ENCODE measurements at regions not wholly inside any gene's neighbourhood (a gene's known extent, or its start where the extent isn't known, plus 50 kb on each side); places are given as distances from the start of the nearest gene placed in this dataset.
A peak's percentile ranks its signal among the peaks of the same experiment; 100 is the strongest.

GRCh38 chr3:22257252-22257651 lies 506.2 kb upstream of the ZNF385D start:
- DNase-seq (ENCODE audit: low read depth, low spot score) = no peak
- H3K4me3 ChIP-seq (ENCODE audit: low read length) = no peak overlapping the region

GRCh38 chr3:22262386-22262785 lies 511.4 kb upstream of the ZNF385D start:
- H3K4me3 ChIP-seq (ENCODE audit: low read length) = no peak overlapping the region
- DNase-seq (ENCODE audit: low read depth, low spot score) = no peak

- no peak for DNase-seq (ENCODE audit: low read depth, low spot score)
- no peak overlapping the region for H3K4me3 ChIP-seq (ENCODE audit: low read length)
These were observed 512.0 kb upstream of the ZNF385D start for GRCh38 chr3:22263042-22263441.

GRCh38 chr3:22265403-22265802 lies 514.4 kb upstream of the ZNF385D start:
- no peak for DNase-seq (ENCODE audit: low read depth, low spot score)
- H3K4me3 ChIP-seq (ENCODE audit: low read length) = no peak overlapping the region

GRCh38 chr3:22269831-22270230 lies 518.8 kb upstream of the ZNF385D start:
- no peak for DNase-seq (ENCODE audit: low read depth, low spot score)

GRCh38 chr3:22276351-22276750 lies 525.3 kb upstream of the ZNF385D start:
- DNase-seq (ENCODE audit: low read depth, low spot score) = no peak

More at GRCh38 chr3:22269831-22270230, 518.8 kb upstream of the ZNF385D start:
- H3K4me3 ChIP-seq (ENCODE audit: low read length) = no peak overlapping the region

GRCh38 chr3:22284559-22284958 lies 533.5 kb upstream of the ZNF385D start:
- DNase-seq (ENCODE audit: low read depth, low spot score) = no peak
- H3K4me3 ChIP-seq (ENCODE audit: low read length) = no peak overlapping the region

More at GRCh38 chr3:22276351-22276750, 525.3 kb upstream of the ZNF385D start:
- no peak overlapping the region for H3K4me3 ChIP-seq (ENCODE audit: low read length)

- no peak overlapping the region for H3K4me3 ChIP-seq (ENCODE audit: low read length)
- no peak for DNase-seq (ENCODE audit: low read depth, low spot score)
These were observed 537.7 kb upstream of the ZNF385D start for GRCh38 chr3:22288756-22289155.

- no peak for DNase-seq (ENCODE audit: low read depth, low spot score)
- H3K4me3 ChIP-seq (ENCODE audit: low read length) = no peak overlapping the region
These were observed 541.7 kb upstream of the ZNF385D start for GRCh38 chr3:22292681-22293080.

- DNase-seq (ENCODE audit: low read depth, low spot score) = no peak
These were observed 545.6 kb upstream of the ZNF385D start for GRCh38 chr3:22296601-22297000.

GRCh38 chr3:22297436-22297835 lies 546.4 kb upstream of the ZNF385D start:
- no peak for DNase-seq (ENCODE audit: low read depth, low spot score)

More at GRCh38 chr3:22296601-22297000, 545.6 kb upstream of the ZNF385D start:
- H3K4me3 ChIP-seq (ENCODE audit: low read length) = no peak overlapping the region

GRCh38 chr3:22306454-22306853 lies 555.4 kb upstream of the ZNF385D start:
- no peak for DNase-seq (ENCODE audit: low read depth, low spot score)
- H3K4me3 ChIP-seq (ENCODE audit: low read length) = no peak overlapping the region

More at GRCh38 chr3:22297436-22297835, 546.4 kb upstream of the ZNF385D start:
- no peak overlapping the region for H3K4me3 ChIP-seq (ENCODE audit: low read length)

- no peak for DNase-seq (ENCODE audit: low read depth, low spot score)
These were observed 557.9 kb upstream of the ZNF385D start for GRCh38 chr3:22308871-22309270.

GRCh38 chr3:22315925-22316324 lies 564.9 kb upstream of the ZNF385D start:
- H3K4me3 ChIP-seq (ENCODE audit: low read length) = no peak overlapping the region
- DNase-seq (ENCODE audit: low read depth, low spot score) = no peak

More at GRCh38 chr3:22308871-22309270, 557.9 kb upstream of the ZNF385D start:
- no peak overlapping the region for H3K4me3 ChIP-seq (ENCODE audit: low read length)

- DNase-seq (ENCODE audit: low read depth, low spot score) = no peak
- H3K4me3 ChIP-seq (ENCODE audit: low read length) = no peak overlapping the region
These were observed 567.3 kb upstream of the ZNF385D start for GRCh38 chr3:22318325-22318724.

GRCh38 chr3:22319446-22319845 lies 568.4 kb upstream of the ZNF385D start:
- no peak overlapping the region for H3K4me3 ChIP-seq (ENCODE audit: low read length)
- no peak for DNase-seq (ENCODE audit: low read depth, low spot score)

- no peak for DNase-seq (ENCODE audit: low read depth, low spot score)
- H3K4me3 ChIP-seq (ENCODE audit: low read length) = no peak overlapping the region
These were observed 571.9 kb upstream of the ZNF385D start for GRCh38 chr3:22322861-22323260.

- no peak for DNase-seq (ENCODE audit: low read depth, low spot score)
- no peak overlapping the region for H3K4me3 ChIP-seq (ENCODE audit: low read length)
These were observed 575.3 kb upstream of the ZNF385D start for GRCh38 chr3:22326305-22326704.

GRCh38 chr3:22334996-22335395 lies 584.0 kb upstream of the ZNF385D start:
- no peak overlapping the region for H3K4me3 ChIP-seq (ENCODE audit: low read length)
- no peak for DNase-seq (ENCODE audit: low read depth, low spot score)

- DNase-seq (ENCODE audit: low read depth, low spot score) = no peak
- H3K4me3 ChIP-seq (ENCODE audit: low read length) = no peak overlapping the region
These were observed 598.3 kb upstream of the ZNF385D start for GRCh38 chr3:22349215-22349851.

GRCh38 chr3:22351806-22352205 lies 600.8 kb upstream of the ZNF385D start:
- H3K4me3 ChIP-seq (ENCODE audit: low read length) = no peak overlapping the region
- peak; percentile 10 for DNase-seq (ENCODE audit: low read depth, low spot score)

All from Jurkat, Clone E6-1 (cell line).